ENCODE measurements at regions not wholly inside any gene's neighbourhood (a gene's known extent, or its start where the extent isn't known, plus 50 kb on each side); places are given as distances from the start of the nearest gene placed in this dataset.

GRCh38 chr5:30960036-30960435, 233.4 kb upstream of the CDH6 start:
- Histone ChIP-seq H3K27ac (no peak overlapping the region), H3K4me1 (no peaks in the 10 kb centered on the region), H3K4me3 (no peak overlapping the region), H3K9me3 (no peaks in the 10 kb centered on the region), H3K36me3 (replicated peaks in 1 of 2; ENCODE audit: insufficient read depth in 1 of 2, low read depth in 2 of 2) (no peaks in the 10 kb centered on the region), H3K27me3 (no peaks in the 10 kb centered on the region)
- intact Hi-C loops (cut with DNase I) = no loop called here
- 47 to 50% methylated on average over 1 of the region's 1 CpG for WGBS, 2 donors
- ATAC-seq (no peak), DNase-seq (no peak)
- TF ChIP-seq POLR2A (IDR thresholded peaks at IDR 0.05) (no peak), CTCF (IDR thresholded peaks at IDR 0.05) (no peak)

DNA sequence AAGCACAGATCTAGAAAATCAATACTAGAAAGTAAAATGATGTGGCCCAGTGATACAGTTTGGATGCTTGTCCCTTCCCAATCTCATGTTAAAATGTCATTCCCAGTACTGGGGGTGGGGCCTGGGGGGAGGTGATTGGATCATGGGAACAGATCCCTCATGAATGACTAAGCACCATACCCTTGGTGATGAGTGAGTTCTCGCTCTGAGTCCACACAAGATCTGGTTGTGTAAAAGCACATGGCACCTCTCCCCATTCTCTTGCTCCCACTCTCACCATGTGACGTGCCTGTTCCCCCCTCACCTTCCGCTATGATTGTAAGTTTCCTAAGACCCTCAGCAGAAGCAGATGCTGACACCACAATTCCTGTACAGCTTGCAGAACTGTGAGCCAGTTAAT, 234.2 kb upstream of the CDH6 start:
- H3K9me3 ChIP-seq = no peaks in the 10 kb centered on the region
- WGBS, 2 donors = 57 to 63% methylated on average over 3 of the region's 3 CpGs
- DNase-seq = no peak
- ATAC-seq = no peak
- no peaks in the 10 kb centered on the region for H3K4me1 ChIP-seq
- H3K27ac ChIP-seq = no peak overlapping the region
- intact Hi-C loops (cut with DNase I) = no loop called here
- no peaks in the 10 kb centered on the region for H3K36me3 ChIP-seq (replicated peaks in 1 of 2; ENCODE audit: insufficient read depth in 1 of 2, low read depth in 2 of 2)
- no peaks in the 10 kb centered on the region for H3K27me3 ChIP-seq
- TF ChIP-seq POLR2A (IDR thresholded peaks at IDR 0.05) = no peak
- TF ChIP-seq CTCF (IDR thresholded peaks at IDR 0.05) = no peak
- H3K4me3 ChIP-seq = no peak overlapping the region

- H3K4me1 ChIP-seq = no peaks in the 10 kb centered on the region
- 42 to 51% methylated on average over 2 of the region's 2 CpGs for WGBS, 2 donors
- intact Hi-C loops (cut with DNase I) = no loop called here
- H3K4me3 ChIP-seq = no peak overlapping the region
- DNase-seq (no peak), ATAC-seq (no peak)
- no peaks in the 10 kb centered on the region for H3K9me3 ChIP-seq
- H3K27me3 ChIP-seq = no peaks in the 10 kb centered on the region
- no peak overlapping the region for H3K27ac ChIP-seq
- no peak for TF ChIP-seq POLR2A (IDR thresholded peaks at IDR 0.05)
- no peaks in the 10 kb centered on the region for H3K36me3 ChIP-seq (replicated peaks in 1 of 2; ENCODE audit: insufficient read depth in 1 of 2, low read depth in 2 of 2)
Observed at GRCh38 chr5:30957591-30957990, 235.9 kb upstream of the CDH6 start.

DNA sequence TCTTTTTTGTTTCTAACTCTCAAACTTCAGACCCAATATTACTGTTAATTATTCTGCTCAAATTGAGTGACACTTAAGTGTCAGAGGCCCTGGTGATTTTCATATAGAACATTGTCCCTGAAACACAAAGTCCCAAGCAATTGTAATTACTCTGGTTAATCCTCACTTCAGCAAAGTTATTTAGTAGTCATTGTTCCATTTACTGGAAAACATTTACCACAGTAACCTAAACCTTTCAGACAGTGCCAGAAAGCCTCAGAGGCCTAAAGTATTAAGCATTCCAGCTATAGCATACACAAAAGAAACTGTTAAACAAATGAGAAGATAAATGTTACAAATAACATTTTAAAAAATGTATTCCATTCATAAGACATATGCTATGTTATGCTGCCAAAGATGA, 237.2 kb upstream of the CDH6 start:
- no peaks in the 10 kb centered on the region for H3K27me3 ChIP-seq
- no peak for TF ChIP-seq POLR2A (IDR thresholded peaks at IDR 0.05)
- no peak for TF ChIP-seq CTCF (IDR thresholded peaks at IDR 0.05)
- DNase-seq (no peak), ATAC-seq (no peak)
- no peak overlapping the region for H3K27ac ChIP-seq
- H3K4me3 ChIP-seq = no peak overlapping the region
- no peaks in the 10 kb centered on the region for H3K36me3 ChIP-seq (replicated peaks in 1 of 2; ENCODE audit: insufficient read depth in 1 of 2, low read depth in 2 of 2)
- H3K4me1 ChIP-seq = no peaks in the 10 kb centered on the region
- H3K9me3 ChIP-seq = no peaks in the 10 kb centered on the region
- intact Hi-C loops (cut with DNase I) = no loop called here

DNA sequence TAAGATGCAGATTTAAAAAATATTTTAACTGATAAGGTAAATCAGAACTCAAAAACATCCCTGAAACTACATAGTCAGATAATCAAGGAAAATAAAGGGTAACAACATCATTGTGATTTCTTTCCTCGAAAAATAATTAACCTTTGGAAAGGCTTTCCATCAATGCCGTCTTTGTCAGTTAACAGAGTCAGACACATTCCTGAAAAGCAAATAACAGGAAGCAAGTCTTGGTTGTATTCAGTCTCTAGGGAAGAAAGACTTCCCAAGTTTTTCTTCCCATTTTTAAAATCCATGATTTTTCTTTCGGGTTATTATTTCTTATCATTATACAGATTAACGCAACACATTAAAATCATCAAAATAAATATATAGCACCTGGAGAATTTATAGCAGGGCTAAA, 256.4 kb upstream of the CDH6 start:
- WGBS, 2 donors = 7 to 10% methylated on average over 4 of the region's 4 CpGs
- Histone ChIP-seq H3K9me3 (no peaks in the 10 kb centered on the region), H3K36me3 (replicated peaks in 1 of 2; ENCODE audit: insufficient read depth in 1 of 2, low read depth in 2 of 2) (no peaks in the 10 kb centered on the region), H3K27ac (no peak overlapping the region), H3K27me3 (no peaks in the 10 kb centered on the region), H3K4me3 (no peak overlapping the region), H3K4me1 (no peaks in the 10 kb centered on the region)
- no peak for TF ChIP-seq POLR2A (IDR thresholded peaks at IDR 0.05)
- TF ChIP-seq CTCF (IDR thresholded peaks at IDR 0.05) = no peak
- no peak for ATAC-seq
- DNase-seq = no peak
- intact Hi-C loops (cut with DNase I) = no loop called here

Data from body of pancreas (tissue), 4 donors.